ENCODE measurements at regions not wholly inside any gene's neighbourhood (a gene's known extent, or its start where the extent isn't known, plus 50 kb on each side); places are given as distances from the start of the nearest gene placed in this dataset.

DNA sequence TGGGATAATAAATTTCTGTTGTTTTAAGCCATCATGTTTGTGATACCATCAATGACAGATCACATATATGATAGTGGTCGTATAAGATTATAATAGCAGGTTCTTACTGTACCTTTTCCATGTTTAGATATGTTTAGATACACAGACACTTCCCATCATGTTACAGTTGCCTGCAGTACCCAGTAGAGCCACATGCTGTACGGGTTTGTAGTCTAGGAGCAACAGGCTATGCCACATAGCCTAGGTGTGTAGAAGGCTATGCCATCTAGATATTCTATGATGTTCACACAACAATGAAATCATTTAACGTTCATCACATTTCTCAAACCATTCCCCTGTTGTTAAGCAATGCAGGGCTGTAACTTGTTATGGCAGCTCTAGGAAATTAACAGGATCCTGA, 132.9 kb upstream of the SH3BP4 start:
- no peak overlapping the region for H3K4me3 Mint-ChIP-seq (ENCODE audit: low read depth)
- no peaks in the 10 kb centered on the region for H3K4me1 Mint-ChIP-seq (ENCODE audit: low read depth)
- no peaks in the 10 kb centered on the region for H3K9me3 Mint-ChIP-seq (ENCODE audit: low read depth)
- no peak for DNase-seq (ENCODE audit: low spot score, unreplicated experiment)
- no peak overlapping the region for H3K27ac Mint-ChIP-seq
- H3K27me3 Mint-ChIP-seq = peaks cover 4% of the 10 kb centered on the region
- TF ChIP-seq, protein P1, sequence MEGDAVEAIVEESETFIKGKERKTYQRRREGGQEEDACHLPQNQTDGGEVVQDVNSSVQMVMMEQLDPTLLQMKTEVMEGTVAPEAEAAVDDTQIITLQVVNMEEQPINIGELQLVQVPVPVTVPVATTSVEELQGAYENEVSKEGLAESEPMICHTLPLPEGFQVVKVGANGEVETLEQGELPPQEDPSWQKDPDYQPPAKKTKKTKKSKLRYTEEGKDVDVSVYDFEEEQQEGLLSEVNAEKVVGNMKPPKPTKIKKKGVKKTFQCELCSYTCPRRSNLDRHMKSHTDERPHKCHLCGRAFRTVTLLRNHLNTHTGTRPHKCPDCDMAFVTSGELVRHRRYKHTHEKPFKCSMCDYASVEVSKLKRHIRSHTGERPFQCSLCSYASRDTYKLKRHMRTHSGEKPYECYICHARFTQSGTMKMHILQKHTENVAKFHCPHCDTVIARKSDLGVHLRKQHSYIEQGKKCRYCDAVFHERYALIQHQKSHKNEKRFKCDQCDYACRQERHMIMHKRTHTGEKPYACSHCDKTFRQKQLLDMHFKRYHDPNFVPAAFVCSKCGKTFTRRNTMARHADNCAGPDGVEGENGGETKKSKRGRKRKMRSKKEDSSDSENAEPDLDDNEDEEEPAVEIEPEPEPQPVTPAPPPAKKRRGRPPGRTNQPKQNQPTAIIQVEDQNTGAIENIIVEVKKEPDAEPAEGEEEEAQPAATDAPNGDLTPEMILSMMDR (IDR thresholded peaks at IDR 0.05; ENCODE audit: unreplicated experiment) = peak; percentile 29
- no peaks in the 10 kb centered on the region for H3K36me3 Mint-ChIP-seq (ENCODE audit: insufficient read depth)

DNA sequence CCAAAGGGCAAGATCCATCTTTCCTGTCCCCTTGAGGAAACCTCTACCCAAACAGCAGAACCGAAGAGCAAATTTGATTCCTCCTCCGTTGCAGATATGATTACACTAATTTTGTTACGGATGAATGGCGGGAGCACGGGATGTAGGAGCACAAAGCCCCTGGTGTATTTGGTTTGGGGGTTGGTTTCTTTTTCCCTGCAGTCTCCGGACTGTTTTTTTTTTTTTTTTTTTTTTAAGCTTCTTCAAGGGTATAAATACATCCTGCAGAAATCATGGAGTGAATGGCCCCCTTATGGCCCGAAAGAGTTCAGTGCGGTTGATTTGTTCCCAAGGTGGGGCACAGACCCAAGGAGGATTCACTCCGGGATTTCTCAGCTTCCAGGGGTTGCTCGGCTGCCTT, 135.3 kb upstream of the SH3BP4 start:
- TF ChIP-seq, protein P1 (IDR thresholded peaks at IDR 0.05; ENCODE audit: unreplicated experiment) = no peak
- Mint-ChIP-seq H3K27ac (no peak overlapping the region), H3K27me3 (peaks cover 6% of the 10 kb centered on the region), H3K36me3 (ENCODE audit: insufficient read depth) (no peaks in the 10 kb centered on the region), H3K9me3 (ENCODE audit: low read depth) (no peaks in the 10 kb centered on the region), H3K4me3 (ENCODE audit: low read depth) (no peak overlapping the region), H3K4me1 (ENCODE audit: low read depth) (no peaks in the 10 kb centered on the region)
- no peak for DNase-seq (ENCODE audit: low spot score, unreplicated experiment)

DNA sequence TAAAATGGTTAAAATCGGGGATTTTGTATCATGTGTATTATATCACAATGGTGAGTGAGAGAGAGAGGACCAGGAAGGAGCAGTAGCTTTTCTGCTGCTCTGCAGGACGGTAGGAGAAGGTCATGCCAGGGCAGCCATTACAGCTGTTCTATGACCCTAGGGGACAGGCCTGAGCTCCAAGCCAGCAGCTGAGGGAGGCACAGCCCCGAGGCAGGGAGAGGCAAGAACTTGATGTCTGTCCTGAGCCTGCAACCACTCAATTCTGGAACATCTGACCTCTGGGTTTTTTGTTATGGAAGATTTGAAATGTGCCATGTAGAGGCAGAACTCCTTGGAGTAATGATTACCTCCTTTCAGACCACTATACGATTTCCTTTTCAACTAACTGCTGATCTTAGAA, 135.8 kb upstream of the SH3BP4 start:
- H3K4me1 Mint-ChIP-seq (ENCODE audit: low read depth) = no peaks in the 10 kb centered on the region
- H3K27ac Mint-ChIP-seq = no peak overlapping the region
- no peaks in the 10 kb centered on the region for H3K36me3 Mint-ChIP-seq (ENCODE audit: insufficient read depth)
- H3K27me3 Mint-ChIP-seq = peaks cover 6% of the 10 kb centered on the region
- H3K9me3 Mint-ChIP-seq (ENCODE audit: low read depth) = no peaks in the 10 kb centered on the region
- DNase-seq (ENCODE audit: low spot score, unreplicated experiment) = no peak
- H3K4me3 Mint-ChIP-seq (ENCODE audit: low read depth) = no peak overlapping the region
- TF ChIP-seq, protein P1 (IDR thresholded peaks at IDR 0.05; ENCODE audit: unreplicated experiment) = no peak

DNA sequence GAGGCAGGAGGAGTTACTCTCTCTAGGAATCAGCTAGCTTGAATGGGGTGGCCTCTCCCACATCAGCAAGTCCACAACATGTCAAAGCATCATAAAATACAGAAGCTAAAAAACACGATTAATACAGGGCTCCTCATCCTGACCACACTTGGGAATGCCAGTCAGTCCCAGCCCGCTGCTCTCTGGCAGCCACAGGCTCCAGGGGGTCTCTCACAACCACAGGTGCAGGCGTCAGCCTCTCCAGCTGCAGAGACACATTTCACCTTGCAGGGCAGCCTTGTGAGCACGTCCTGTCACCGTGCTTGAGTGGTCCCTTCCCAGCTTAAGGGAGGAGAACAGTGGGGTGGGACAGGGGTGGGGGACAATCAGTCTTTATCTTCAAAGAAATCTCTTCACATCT, 137.4 kb upstream of the SH3BP4 start:
- H3K4me3 Mint-ChIP-seq (ENCODE audit: low read depth) = no peak overlapping the region
- H3K27ac Mint-ChIP-seq = no peak overlapping the region

DNA sequence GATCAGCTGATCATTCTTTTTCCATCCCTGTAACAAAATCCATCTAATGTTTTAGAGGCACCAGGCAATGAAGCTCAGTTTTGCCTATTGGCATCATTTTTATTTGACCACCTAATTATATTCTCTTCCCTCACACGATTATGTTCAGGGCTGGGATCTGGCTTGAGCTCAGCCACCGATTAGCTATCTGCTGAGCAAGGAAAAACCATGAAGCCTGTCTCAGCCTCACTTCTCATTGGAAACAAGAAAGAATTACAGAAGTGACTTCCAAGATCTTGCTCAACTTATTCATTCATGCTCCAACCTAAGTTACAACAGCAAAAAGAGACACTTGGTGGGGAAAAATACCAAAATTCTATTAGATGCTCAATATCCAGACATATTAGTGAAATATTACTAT, 139.0 kb upstream of the SH3BP4 start:
- DNase-seq (ENCODE audit: low spot score, unreplicated experiment) = no peak
- TF ChIP-seq, protein P1 (IDR thresholded peaks at IDR 0.05; ENCODE audit: unreplicated experiment) = no peak
- Mint-ChIP-seq H3K27ac (no peak overlapping the region), H3K27me3 (peaks cover 15% of the 10 kb centered on the region), H3K9me3 (ENCODE audit: low read depth) (no peaks in the 10 kb centered on the region), H3K36me3 (ENCODE audit: insufficient read depth) (no peaks in the 10 kb centered on the region), H3K4me3 (ENCODE audit: low read depth) (no peak overlapping the region), H3K4me1 (ENCODE audit: low read depth) (no peaks in the 10 kb centered on the region)

More for the DNA sequence above, 137.4 kb upstream of the SH3BP4 start:
- no peak for DNase-seq (ENCODE audit: low spot score, unreplicated experiment)
- TF ChIP-seq, protein P1 (IDR thresholded peaks at IDR 0.05; ENCODE audit: unreplicated experiment) = no peak
- Mint-ChIP-seq H3K4me1 (ENCODE audit: low read depth) (no peaks in the 10 kb centered on the region), H3K36me3 (ENCODE audit: insufficient read depth) (no peaks in the 10 kb centered on the region), H3K27me3 (peaks cover 12% of the 10 kb centered on the region), H3K9me3 (ENCODE audit: low read depth) (no peaks in the 10 kb centered on the region)

Measured in progenitor cell of endocrine pancreas (in vitro differentiated cells).